IMR-90 (cell line): ENCODE measurements at regions not wholly inside any gene's neighbourhood (a gene's known extent, or its start where the extent isn't known, plus 50 kb on each side); places are given as distances from the start of the nearest gene placed in this dataset.

ENCODE experiments used
- ATAC-seq: fragments of 200-7000 bp; cut with Tn5 transposase; 2 replicates; pipeline ENCODE4 v1.9.1; 2020; ENCODE audit warnings: low read depth, mild to moderate bottlenecking, moderate library complexity
- BruUV-seq: library from RNA; stranded (reverse); fragments of 400-500 nt; replicated peaks from 2 replicates; lab custom pipeline; 2021; lab: Mats Ljungman, UMichigan
- CTCF ChIA-PET: fragments of 300-600 bp; formaldehyde crosslinking; extraction: SDS; loops from one replicate; lab custom pipeline; 2021; ENCODE audit warnings: antibody characterized with exemption; lab: Yijun Ruan, JAX
- POLR2A ChIA-PET: fragments of 300-600 bp; sonication (Branson Sonifier 250); formaldehyde crosslinking; loops from one replicate; lab custom pipeline; 2022; ENCODE audit warnings: antibody characterized with exemption; ENCODE audit not compliant: unreplicated experiment; lab: Charles Lee
- DNase-seq: peaks from one replicate; pipeline ENCODE4 v3.0.0; 2013
- H2AFZ ChIP-seq: replicated peaks from 2 replicates; pipeline ENCODE3; 2013; ENCODE audit warnings: low read length, mild to moderate bottlenecking; ENCODE audit not compliant: poor library complexity
- H2AK5ac ChIP-seq: 2 replicates; pipeline ENCODE4 v1.6.1; 2013; ENCODE audit warnings: low read depth, low read length, inconsistent platforms
- H2AK9ac ChIP-seq: replicated peaks from 2 replicates; pipeline ENCODE3; 2013; ENCODE audit warnings: mild to moderate bottlenecking, low read depth, low read length, moderate library complexity; ENCODE audit not compliant: poor library complexity
- H2BK120ac ChIP-seq: 2 replicates; pipeline ENCODE4 v1.6.1; 2013; ENCODE audit warnings: low read depth, low read length, inconsistent platforms
- H2BK15ac ChIP-seq: 3 replicates; pipeline ENCODE4 v1.6.1; 2013; ENCODE audit warnings: low read depth, low read length, inconsistent platforms
- H2BK20ac ChIP-seq: 2 replicates; pipeline ENCODE4 v1.6.1; 2013; ENCODE audit warnings: low read depth, mild to moderate bottlenecking, inconsistent platforms, low read length, moderate library complexity
- H2BK5ac ChIP-seq: 2 replicates; pipeline ENCODE4 v1.6.1; 2013; ENCODE audit warnings: mild to moderate bottlenecking, low read depth, low read length, inconsistent platforms; ENCODE audit not compliant: poor library complexity, severe bottlenecking
- H3K14ac ChIP-seq: replicated peaks from 2 replicates; pipeline ENCODE4 v1.6.1; 2013; ENCODE audit warnings: low read depth, low read length, inconsistent platforms
- H3K18ac ChIP-seq: 2 replicates; pipeline ENCODE4 v1.6.1; 2013; ENCODE audit warnings: low read depth, low read length, control low read depth
- H3K23ac ChIP-seq: 2 replicates; pipeline ENCODE4 v1.6.1; 2013; ENCODE audit warnings: low read depth, low read length, inconsistent platforms
- H3K27ac ChIP-seq: 2 replicates; pipeline ENCODE4 v1.5.1; 2013; ENCODE audit warnings: mild to moderate bottlenecking, control low read depth, low read length; ENCODE audit not compliant: insufficient read depth
- H3K27me3 ChIP-seq: 2 replicates; pipeline ENCODE4 v1.6.1; 2013; ENCODE audit warnings: low read length; ENCODE audit not compliant: control insufficient read depth, insufficient read depth
- H3K36me3 ChIP-seq: 2 replicates; pipeline ENCODE4 v1.6.1; 2013; ENCODE audit warnings: low read length, mixed read lengths; ENCODE audit not compliant: control insufficient read depth, insufficient read depth
- H3K4ac ChIP-seq: 2 replicates; pipeline ENCODE4 v1.6.1; 2013; ENCODE audit warnings: low read depth, low read length, inconsistent platforms
- H3K4me1 ChIP-seq: 2 replicates; pipeline ENCODE4 v1.6.1; 2013; ENCODE audit warnings: low read length, mixed read lengths; ENCODE audit not compliant: control insufficient read depth, insufficient read depth
- H3K4me2 ChIP-seq: 2 replicates; pipeline ENCODE4 v1.6.1; 2013; ENCODE audit warnings: low read depth, mild to moderate bottlenecking, control low read depth, low read length, moderate library complexity
- H3K4me3 ChIP-seq: 2 replicates; pipeline ENCODE4 v1.5.1; 2013; ENCODE audit warnings: low read depth, mild to moderate bottlenecking, control low read depth, low read length, moderate library complexity; ENCODE audit not compliant: insufficient read depth
- H3K56ac ChIP-seq: 2 replicates; pipeline ENCODE4 v1.6.1; 2013; ENCODE audit warnings: low read length, inconsistent platforms; ENCODE audit not compliant: insufficient read depth; ENCODE audit errors: extremely low read depth
- H3K79me1 ChIP-seq, 2 experiments: 2 replicates each; pipeline ENCODE4 v1.6.1; 2013; ENCODE audit warnings: low read length in 2 of 2, inconsistent platforms in 1 of 2, low read depth in 1 of 2
- H3K9ac ChIP-seq: 2 replicates; pipeline ENCODE4 v1.6.1; 2013; ENCODE audit warnings: low read depth, low read length, control low read depth
- H3K9me1 ChIP-seq: 2 replicates; pipeline ENCODE4 v1.6.1; 2013; ENCODE audit warnings: low read length, inconsistent platforms; ENCODE audit not compliant: insufficient read depth
- H3K9me3 ChIP-seq: 2 replicates; pipeline ENCODE4 v1.6.1; 2013; ENCODE audit warnings: low read length; ENCODE audit not compliant: control insufficient read depth, insufficient read depth
- H4K20me1 ChIP-seq: 2 replicates; pipeline ENCODE4 v1.6.1; 2013; ENCODE audit warnings: low read length, inconsistent platforms; ENCODE audit not compliant: insufficient read depth
- H4K5ac ChIP-seq: 2 replicates; pipeline ENCODE4 v1.6.1; 2013; ENCODE audit warnings: mild to moderate bottlenecking, low read depth, low read length, control low read depth
- H4K8ac ChIP-seq, 2 experiments: 2 replicates each; pipeline ENCODE4 v1.6.1; 2013; ENCODE audit warnings: low read depth in 2 of 2, low read length in 2 of 2, control low read depth in 1 of 2, inconsistent platforms in 1 of 2
- H4K91ac ChIP-seq: 2 replicates; pipeline ENCODE4 v1.6.1; 2013; ENCODE audit warnings: low read depth, low read length, inconsistent platforms; ENCODE audit not compliant: insufficient read depth
- BHLHE40 ChIP-seq: fragments of 150-350 bp; IDR thresholded peaks from 2 replicates; pipeline ENCODE4 v1.6.1; 2016; ENCODE audit warnings: mild to moderate bottlenecking, low read depth, low read length
- CEBPB ChIP-seq: IDR thresholded peaks from 2 replicates; pipeline ENCODE4 v1.6.1; 2012; ENCODE audit warnings: low read depth, low read length, improper control_type of control experiment
- CHD1 ChIP-seq: IDR thresholded peaks from 2 replicates; pipeline ENCODE4 v1.6.1; 2012; ENCODE audit warnings: low read depth, low read length, improper control_type of control experiment
- CTCF ChIP-seq: conservative IDR thresholded peaks from 2 replicates; pipeline ENCODE4 v1.5.1; 2012; ENCODE audit warnings: mild to moderate bottlenecking, low read depth, low read length, improper control_type of control experiment
- FOS ChIP-seq: fragments of 150-350 bp; IDR thresholded peaks from 2 replicates; pipeline ENCODE4 v1.6.1; 2016; ENCODE audit warnings: low read depth, low read length
- MAFK ChIP-seq: IDR thresholded peaks from 2 replicates; pipeline ENCODE4 v1.6.1; 2012; ENCODE audit warnings: low read depth, low read length, improper control_type of control experiment
- MAZ ChIP-seq: IDR thresholded peaks from 2 replicates; pipeline ENCODE4 v1.6.1; 2012; ENCODE audit warnings: low read depth, mild to moderate bottlenecking, low read length, improper control_type of control experiment, moderate library complexity, borderline replicate concordance
- MXI1 ChIP-seq: IDR thresholded peaks from 2 replicates; pipeline ENCODE4 v1.6.1; 2012; ENCODE audit warnings: low read depth, mild to moderate bottlenecking, low read length, moderate library complexity, borderline replicate concordance
- NFE2L2 ChIP-seq: fragments of 150-350 bp; IDR thresholded peaks from 2 replicates; pipeline ENCODE4 v1.6.1; 2016; ENCODE audit warnings: low read depth, mild to moderate bottlenecking, low read length
- POLR2A ChIP-seq: IDR thresholded peaks from 2 replicates; pipeline ENCODE4 v1.6.1; 2012; ENCODE audit warnings: mild to moderate bottlenecking, low read depth, low read length
- RAD21 ChIP-seq: IDR thresholded peaks from 2 replicates; pipeline ENCODE4 v1.6.1; 2012; ENCODE audit warnings: low read length, improper control_type of control experiment
- RCOR1 ChIP-seq: IDR thresholded peaks from 2 replicates; pipeline ENCODE4 v1.6.1; 2012; ENCODE audit warnings: mild to moderate bottlenecking, low read length, improper control_type of control experiment; ENCODE audit not compliant: insufficient replicate concordance
- RFX5 ChIP-seq: IDR thresholded peaks from 2 replicates; pipeline ENCODE4 v1.8.0; 2012; ENCODE audit warnings: low read depth, mild to moderate bottlenecking, low read length, moderate library complexity
- SMC3 ChIP-seq: fragments of 150-350 bp; IDR thresholded peaks from 2 replicates; pipeline ENCODE4 v1.6.1; 2016; ENCODE audit warnings: low read depth, mild to moderate bottlenecking, antibody characterized with exemption, low read length, moderate library complexity
- WGBS, 2 experiments: methylation state at CpG; one replicate each; pipeline versions ENCODE4 v1.1.5 to v1.1.7; 2013; ENCODE audit warnings: missing lambda C conversion rate in 2 of 2; ENCODE audit not compliant: insufficient read length in 1 of 2; ENCODE audit errors: extremely low coverage in 2 of 2; 5-methylcytosine and 5-hydroxymethylcytosine counted together
- dilution Hi-C: fragments of 300-500 bp; cut with HindIII; formaldehyde crosslinking; loops from one replicate; pipeline ENCODE4 v1.14.3; 2018; ENCODE audit warnings: low sequenced_read_pairs; ENCODE audit not compliant: unreplicated experiment
- in situ Hi-C: fragments of 300-500 bp; cut with MboI; formaldehyde crosslinking; loops from 3 replicates; pipeline ENCODE4 v1.14.3; 2019; ENCODE audit warnings: low sequenced_read_pairs, inconsistent platforms, mixed read lengths
- intact Hi-C: fragments of 100-400 bp; cut with micrococcal nuclease; formaldehyde crosslinking; loops from 2 replicates; pipeline ENCODE4 v1.10.0; 2022
- TF ChIP-seq, protein P1 (sequence below): fragments of 150-350 bp; IDR thresholded peaks from 2 replicates; pipeline ENCODE4 v1.6.1; 2017; ENCODE audit warnings: mild to moderate bottlenecking, antibody characterized with exemption, low read length, low read depth
- TF ChIP-seq, protein P2 (sequence below): fragments of 150-350 bp; IDR thresholded peaks from 2 replicates; pipeline ENCODE4 v1.6.1; 2016; ENCODE audit warnings: low read depth, mild to moderate bottlenecking, low read length, moderate library complexity, borderline replicate concordance

- ChIA-PET POLR2A (no interaction called here), CTCF (no interaction called here)
- intact Hi-C loops (no loop called here), in situ Hi-C loops (no loop called here), dilution Hi-C loops (no loop called here)
- Histone ChIP-seq H3K4ac (no peak overlapping the region), H2BK20ac (no peak overlapping the region), H4K91ac (no peak overlapping the region), H3K18ac (no peak overlapping the region), H3K4me1 (no peaks in the 10 kb centered on the region), H4K20me1 (no peaks in the 10 kb centered on the region), H4K5ac (no peak overlapping the region), H3K79me1 (no peaks in the 10 kb centered on the region), H2AK5ac (no peak overlapping the region), H2BK15ac (no peak overlapping the region), H2BK5ac (no peak overlapping the region), H3K14ac (no peak overlapping the region), H2AFZ (no peak overlapping the region), H4K8ac (no peak overlapping the region), H3K36me3 (no peaks in the 10 kb centered on the region), H3K4me3 (no peak overlapping the region), H3K56ac (no peak overlapping the region), H3K4me2 (no peak overlapping the region), H3K9ac (no peak overlapping the region), H3K23ac (no peak overlapping the region), H3K9me3 (no peaks in the 10 kb centered on the region; the same call in 1 of the 2 replicates), H3K27me3 (no peaks in the 10 kb centered on the region), H2BK120ac (no peak overlapping the region), H3K9me1 (no peaks in the 10 kb centered on the region), H3K27ac (no peak overlapping the region), H2AK9ac (no peak overlapping the region)
- DNase-seq (no peak), ATAC-seq (no peak)
- 100% methylated on average over 1 of the region's 5 CpGs; no CpG with 5 or more reads in 1 of the 2 experiments for WGBS, 2 experiments
- BruUV-seq, result no TSS peak
- TF ChIP-seq MAFK (no peak), CEBPB (no peak), MAZ (no peak), CTCF (no peak), MXI1 (no peak), RCOR1 (no peak), SMC3 (no peak), RFX5 (no peak), CHD1 (no peak), BHLHE40 (no peak), POLR2A (no peak), NFE2L2 (no peak), FOS (no peak), RAD21 (no peak)
- TF ChIP-seq, protein P1, sequence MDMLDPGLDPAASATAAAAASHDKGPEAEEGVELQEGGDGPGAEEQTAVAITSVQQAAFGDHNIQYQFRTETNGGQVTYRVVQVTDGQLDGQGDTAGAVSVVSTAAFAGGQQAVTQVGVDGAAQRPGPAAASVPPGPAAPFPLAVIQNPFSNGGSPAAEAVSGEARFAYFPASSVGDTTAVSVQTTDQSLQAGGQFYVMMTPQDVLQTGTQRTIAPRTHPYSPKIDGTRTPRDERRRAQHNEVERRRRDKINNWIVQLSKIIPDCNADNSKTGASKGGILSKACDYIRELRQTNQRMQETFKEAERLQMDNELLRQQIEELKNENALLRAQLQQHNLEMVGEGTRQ, result no peak
- TF ChIP-seq, protein P2, sequence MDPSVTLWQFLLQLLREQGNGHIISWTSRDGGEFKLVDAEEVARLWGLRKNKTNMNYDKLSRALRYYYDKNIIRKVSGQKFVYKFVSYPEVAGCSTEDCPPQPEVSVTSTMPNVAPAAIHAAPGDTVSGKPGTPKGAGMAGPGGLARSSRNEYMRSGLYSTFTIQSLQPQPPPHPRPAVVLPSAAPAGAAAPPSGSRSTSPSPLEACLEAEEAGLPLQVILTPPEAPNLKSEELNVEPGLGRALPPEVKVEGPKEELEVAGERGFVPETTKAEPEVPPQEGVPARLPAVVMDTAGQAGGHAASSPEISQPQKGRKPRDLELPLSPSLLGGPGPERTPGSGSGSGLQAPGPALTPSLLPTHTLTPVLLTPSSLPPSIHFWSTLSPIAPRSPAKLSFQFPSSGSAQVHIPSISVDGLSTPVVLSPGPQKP, result no peak
These were observed 311.0 kb downstream of the PTEN start for GRCh38 chr10:88174391-88174790.
